ENCODE measurements at regions not wholly inside any gene's neighbourhood (a gene's known extent, or its start where the extent isn't known, plus 50 kb on each side); places are given as distances from the start of the nearest gene placed in this dataset.

GRCh38 chr6:41462033-41462432, 84.1 kb upstream of the FOXP4 start:
- Histone ChIP-seq H3K27ac (ENCODE audit: low read length) (peak overlapping the region; percentile 4), H3K36me3 (ENCODE audit: control insufficient read depth, insufficient read depth, low read length) (no peaks in the 10 kb centered on the region), H3K4me3 (ENCODE audit: low read length) (no peak overlapping the region), H3K4me1 (ENCODE audit: control insufficient read depth, insufficient read depth, low read length) (peaks cover 30% of the 10 kb centered on the region), H3K9me3 (ENCODE audit: control insufficient read depth, low read depth, low read length) (no peaks in the 10 kb centered on the region), H3K27me3 (ENCODE audit: control insufficient read depth, insufficient read depth, low read length) (no peaks in the 10 kb centered on the region)
- DNase-seq = peak; percentile 35 to 81
- no CpG with 5 or more reads among the region's 4 CpGs for WGBS (ENCODE audit: insufficient coverage, low lambda C conversion rate)

- Histone ChIP-seq H3K4me1 (ENCODE audit: control insufficient read depth, insufficient read depth, low read length) (peaks cover 23% of the 10 kb centered on the region), H3K27me3 (ENCODE audit: control insufficient read depth, insufficient read depth, low read length) (no peaks in the 10 kb centered on the region), H3K9me3 (ENCODE audit: control insufficient read depth, low read depth, low read length) (no peaks in the 10 kb centered on the region), H3K27ac (ENCODE audit: low read length) (no peak overlapping the region), H3K36me3 (ENCODE audit: control insufficient read depth, insufficient read depth, low read length) (no peaks in the 10 kb centered on the region), H3K4me3 (ENCODE audit: low read length) (no peak overlapping the region)
- DNase-seq = peak; percentile 64 to 65
- WGBS (ENCODE audit: insufficient coverage, low lambda C conversion rate) = 100% methylated on average over 2 of the region's 13 CpGs
Observed at GRCh38 chr6:41463062-41463930, 82.9 kb upstream of the FOXP4 start.

GRCh38 chr6:41464019-41464418, 82.2 kb upstream of the FOXP4 start:
- H3K27ac ChIP-seq (ENCODE audit: low read length) = no peak overlapping the region
- peaks cover 22% of the 10 kb centered on the region for H3K4me1 ChIP-seq (ENCODE audit: control insufficient read depth, insufficient read depth, low read length)
- no CpG with 5 or more reads among the region's 3 CpGs for WGBS (ENCODE audit: insufficient coverage, low lambda C conversion rate)
- H3K9me3 ChIP-seq (ENCODE audit: control insufficient read depth, low read depth, low read length) = no peaks in the 10 kb centered on the region
- H3K27me3 ChIP-seq (ENCODE audit: control insufficient read depth, insufficient read depth, low read length) = peaks cover 4% of the 10 kb centered on the region
- no peaks in the 10 kb centered on the region for H3K36me3 ChIP-seq (ENCODE audit: control insufficient read depth, insufficient read depth, low read length)
- no peak for DNase-seq
- no peak overlapping the region for H3K4me3 ChIP-seq (ENCODE audit: low read length)

- peaks cover 20% of the 10 kb centered on the region for H3K4me1 ChIP-seq (ENCODE audit: control insufficient read depth, insufficient read depth, low read length)
- peaks cover 9% of the 10 kb centered on the region for H3K27me3 ChIP-seq (ENCODE audit: control insufficient read depth, insufficient read depth, low read length)
- H3K27ac ChIP-seq (ENCODE audit: low read length) = no peak overlapping the region
- no peak for DNase-seq
- H3K36me3 ChIP-seq (ENCODE audit: control insufficient read depth, insufficient read depth, low read length) = no peaks in the 10 kb centered on the region
- no CpG with 5 or more reads among the region's 7 CpGs for WGBS (ENCODE audit: insufficient coverage, low lambda C conversion rate)
- H3K9me3 ChIP-seq (ENCODE audit: control insufficient read depth, low read depth, low read length) = no peaks in the 10 kb centered on the region
- H3K4me3 ChIP-seq (ENCODE audit: low read length) = no peak overlapping the region
Observed at GRCh38 chr6:41464481-41464880, 81.7 kb upstream of the FOXP4 start.

- no peaks in the 10 kb centered on the region for H3K36me3 ChIP-seq (ENCODE audit: control insufficient read depth, insufficient read depth, low read length)
- H3K4me3 ChIP-seq (ENCODE audit: low read length) = no peak overlapping the region
- H3K27me3 ChIP-seq (ENCODE audit: control insufficient read depth, insufficient read depth, low read length) = peaks cover 28% of the 10 kb centered on the region
- DNase-seq = no peak
- peaks cover 3% of the 10 kb centered on the region for H3K9me3 ChIP-seq (ENCODE audit: control insufficient read depth, low read depth, low read length)
- no peak overlapping the region for H3K27ac ChIP-seq (ENCODE audit: low read length)
- 0% methylated on average over 1 of the region's 2 CpGs for WGBS (ENCODE audit: insufficient coverage, low lambda C conversion rate)
- peaks cover 19% of the 10 kb centered on the region for H3K4me1 ChIP-seq (ENCODE audit: control insufficient read depth, insufficient read depth, low read length)
Observed at GRCh38 chr6:41466437-41466990, 79.7 kb upstream of the FOXP4 start.

- Histone ChIP-seq H3K9me3 (ENCODE audit: control insufficient read depth, low read depth, low read length) (peaks cover 3% of the 10 kb centered on the region), H3K4me3 (ENCODE audit: low read length) (no peak overlapping the region), H3K27me3 (ENCODE audit: control insufficient read depth, insufficient read depth, low read length) (peaks cover 33% of the 10 kb centered on the region), H3K4me1 (ENCODE audit: control insufficient read depth, insufficient read depth, low read length) (peaks cover 13% of the 10 kb centered on the region), H3K27ac (ENCODE audit: low read length) (no peak overlapping the region), H3K36me3 (ENCODE audit: control insufficient read depth, insufficient read depth, low read length) (no peaks in the 10 kb centered on the region)
- 100% methylated on average over 2 of the region's 10 CpGs for WGBS (ENCODE audit: insufficient coverage, low lambda C conversion rate)
- DNase-seq = no peak
Observed at GRCh38 chr6:41467061-41467460, 79.1 kb upstream of the FOXP4 start.

GRCh38 chr6:41467627-41468404, 78.4 kb upstream of the FOXP4 start:
- peaks cover 33% of the 10 kb centered on the region for H3K27me3 ChIP-seq (ENCODE audit: control insufficient read depth, insufficient read depth, low read length)
- H3K36me3 ChIP-seq (ENCODE audit: control insufficient read depth, insufficient read depth, low read length) = no peaks in the 10 kb centered on the region
- H3K9me3 ChIP-seq (ENCODE audit: control insufficient read depth, low read depth, low read length) = peaks cover 3% of the 10 kb centered on the region
- H3K4me3 ChIP-seq (ENCODE audit: low read length) = no peak overlapping the region
- WGBS (ENCODE audit: insufficient coverage, low lambda C conversion rate) = no CpG with 5 or more reads among the region's 16 CpGs
- H3K4me1 ChIP-seq (ENCODE audit: control insufficient read depth, insufficient read depth, low read length) = peaks cover 6% of the 10 kb centered on the region
- DNase-seq = no peak
- no peak overlapping the region for H3K27ac ChIP-seq (ENCODE audit: low read length)

- WGBS (ENCODE audit: insufficient coverage, low lambda C conversion rate) = 35% methylated on average over 10 of the region's 20 CpGs
- no peak for DNase-seq
- Histone ChIP-seq H3K9me3 (ENCODE audit: control insufficient read depth, low read depth, low read length) (peaks cover 3% of the 10 kb centered on the region), H3K4me1 (ENCODE audit: control insufficient read depth, insufficient read depth, low read length) (peaks cover 6% of the 10 kb centered on the region), H3K36me3 (ENCODE audit: control insufficient read depth, insufficient read depth, low read length) (no peaks in the 10 kb centered on the region), H3K27me3 (ENCODE audit: control insufficient read depth, insufficient read depth, low read length) (peaks cover 33% of the 10 kb centered on the region), H3K27ac (ENCODE audit: low read length) (no peak overlapping the region), H3K4me3 (ENCODE audit: low read length) (peak overlapping the region; percentile 30)
Observed at GRCh38 chr6:41469156-41470028, 76.8 kb upstream of the FOXP4 start.

- Histone ChIP-seq H3K4me3 (ENCODE audit: low read length) (peak overlapping the region; percentile 30), H3K36me3 (ENCODE audit: control insufficient read depth, insufficient read depth, low read length) (no peaks in the 10 kb centered on the region), H3K4me1 (ENCODE audit: control insufficient read depth, insufficient read depth, low read length) (peaks cover 6% of the 10 kb centered on the region), H3K9me3 (ENCODE audit: control insufficient read depth, low read depth, low read length) (peaks cover 3% of the 10 kb centered on the region), H3K27me3 (ENCODE audit: control insufficient read depth, insufficient read depth, low read length) (peaks cover 33% of the 10 kb centered on the region), H3K27ac (ENCODE audit: low read length) (no peak overlapping the region)
- no CpG with 5 or more reads among the region's 23 CpGs for WGBS (ENCODE audit: insufficient coverage, low lambda C conversion rate)
- peak in 1 of 2 donors; percentile 73 for DNase-seq
Observed at GRCh38 chr6:41470029-41470330, 76.2 kb upstream of the FOXP4 start.
